ENCODE measurements at regions not wholly inside any gene's neighbourhood (a gene's known extent, or its start where the extent isn't known, plus 50 kb on each side); places are given as distances from the start of the nearest gene placed in this dataset.

GRCh38 chr6:4010048-4010447, 68.9 kb downstream of the FAM217A start:
- Histone ChIP-seq H3K27ac (ENCODE audit: low read length) (peak overlapping the region; percentile 74; the same call in 1 of the 2 replicates), H3K4me1 (ENCODE audit: control insufficient read depth, insufficient read depth, low read length) (peaks cover 29% of the 10 kb centered on the region), H3K4me3 (ENCODE audit: low read depth in 2 of 2, low read length in 2 of 2) (no peak overlapping the region), H3K27me3 (ENCODE audit: control insufficient read depth, insufficient read depth, low read length) (no peaks in the 10 kb centered on the region), H3K36me3 (ENCODE audit: control insufficient read depth, insufficient read depth, low read length) (no peaks in the 10 kb centered on the region), H3K9me3 (ENCODE audit: control insufficient read depth, insufficient read depth, low read depth, low read length) (no peaks in the 10 kb centered on the region)
- DNase-seq (ENCODE audit: low read depth, low spot score) (no peak), ATAC-seq (no peak)
- BruUV-seq (replicated peaks) = no TSS peak
- intact Hi-C loops (cut with micrococcal nuclease; ENCODE audit: unreplicated experiment) = no loop called here
- ChIA-PET CTCF (no interaction called here), POLR2A (no interaction called here)
- in situ Hi-C loops (cut with HindIII; ENCODE audit: low pct_unique_long_range_greater_than_20kb, low sequenced_read_pairs) = no loop called here
- TF ChIP-seq REST (IDR thresholded peaks at IDR 0.05; ENCODE audit: insufficient read depth in 1 of 2, low read depth in 2 of 2, low read length in 1 of 2) (no peak), CTCF (IDR thresholded peaks at IDR 0.05) (no peak), POLR2AphosphoS5 (IDR thresholded peaks at IDR 0.05; ENCODE audit: low read depth, low read length) (no peak), TCF7L2 (IDR thresholded peaks at IDR 0.05; ENCODE audit: low read depth, low read length) (no peak), SIN3A (IDR thresholded peaks at IDR 0.05; ENCODE audit: borderline replicate concordance, insufficient read depth, low read depth, low read length) (no peak)

GRCh38 chr6:4010689-4011090, 68.2 kb downstream of the FAM217A start:
- DNase-seq (ENCODE audit: low read depth, low spot score) (no peak), ATAC-seq (no peak)
- Histone ChIP-seq H3K4me1 (ENCODE audit: control insufficient read depth, insufficient read depth, low read length) (peaks cover 29% of the 10 kb centered on the region), H3K27ac (ENCODE audit: low read length) (peak overlapping the region; percentile 25; the same call in 1 of the 2 replicates), H3K27me3 (ENCODE audit: control insufficient read depth, insufficient read depth, low read length) (no peaks in the 10 kb centered on the region), H3K36me3 (ENCODE audit: control insufficient read depth, insufficient read depth, low read length) (no peaks in the 10 kb centered on the region), H3K9me3 (ENCODE audit: control insufficient read depth, insufficient read depth, low read depth, low read length) (no peaks in the 10 kb centered on the region), H3K4me3 (ENCODE audit: low read depth in 2 of 2, low read length in 2 of 2) (no peak overlapping the region)
- in situ Hi-C loops (cut with HindIII; ENCODE audit: low pct_unique_long_range_greater_than_20kb, low sequenced_read_pairs) (no loop called here), intact Hi-C loops (cut with micrococcal nuclease; ENCODE audit: unreplicated experiment) (no loop called here)
- no TSS peak for BruUV-seq (replicated peaks)
- POLR2A ChIA-PET = interaction anchor here (0.7 kb wide), 1 partner anchor 260 kb away, joined by 3 read pairs; no protein-coding TSS in a partner anchor
- CTCF ChIA-PET = no interaction called here
- TF ChIP-seq POLR2AphosphoS5 (IDR thresholded peaks at IDR 0.05; ENCODE audit: low read depth, low read length) (no peak), REST (IDR thresholded peaks at IDR 0.05; ENCODE audit: insufficient read depth in 1 of 2, low read depth in 2 of 2, low read length in 1 of 2) (no peak), CTCF (IDR thresholded peaks at IDR 0.05) (no peak), TCF7L2 (IDR thresholded peaks at IDR 0.05; ENCODE audit: low read depth, low read length) (no peak), SIN3A (IDR thresholded peaks at IDR 0.05; ENCODE audit: borderline replicate concordance, insufficient read depth, low read depth, low read length) (no peak)

All from Panc1 (cell line).